ENCODE measurements at regions not wholly inside any gene's neighbourhood (a gene's known extent, or its start where the extent isn't known, plus 50 kb on each side); places are given as distances from the start of the nearest gene placed in this dataset.
"Not testable (repeated sequence)": the region's sequence is repeated elsewhere in the genome, so short reads cannot be mapped to it uniquely, and the experiment has no call there.

GRCh38 chr4:160450876-160451275 is 1348.0 kb downstream of the RAPGEF2 start:
- DNase-seq (ENCODE audit: low read depth) = no peak
- Histone ChIP-seq H3K36me3 (ENCODE audit: insufficient read depth, low read length) (no peaks in the 10 kb centered on the region), H4K20me1 (ENCODE audit: insufficient read depth, low read length) (no peaks in the 10 kb centered on the region), H3K4me2 (ENCODE audit: low read length) (no peak overlapping the region), H2AFZ (ENCODE audit: low read depth, low read length) (no peak overlapping the region), H3K4me1 (ENCODE audit: insufficient read depth, low read length) (no peaks in the 10 kb centered on the region), H3K9me3 (ENCODE audit: insufficient read depth, low read depth, low read length) (no peaks in the 10 kb centered on the region), H3K79me2 (ENCODE audit: insufficient read depth, low read length) (no peaks in the 10 kb centered on the region), H3K27me3 (ENCODE audit: insufficient read depth, low read length) (no peaks in the 10 kb centered on the region), H3K4me3 (ENCODE audit: insufficient read depth, low read depth, low read length) (no peak overlapping the region), H3K9ac (ENCODE audit: low read length) (no peak overlapping the region), H3K27ac (ENCODE audit: low read depth, low read length) (no peak overlapping the region)
- H3K9me3 Mint-ChIP-seq (ENCODE audit: unreplicated experiment) = no peaks in the 10 kb centered on the region
- no peak overlapping the region for H3K4me3 Mint-ChIP-seq (ENCODE audit: unreplicated experiment)
- no peaks in the 10 kb centered on the region for H3K36me3 Mint-ChIP-seq (ENCODE audit: low read depth, unreplicated experiment)
- no peaks in the 10 kb centered on the region for H3K4me1 Mint-ChIP-seq (ENCODE audit: low read depth, unreplicated experiment)
- no peak for FAIRE-seq
- TF ChIP-seq, protein P1, sequence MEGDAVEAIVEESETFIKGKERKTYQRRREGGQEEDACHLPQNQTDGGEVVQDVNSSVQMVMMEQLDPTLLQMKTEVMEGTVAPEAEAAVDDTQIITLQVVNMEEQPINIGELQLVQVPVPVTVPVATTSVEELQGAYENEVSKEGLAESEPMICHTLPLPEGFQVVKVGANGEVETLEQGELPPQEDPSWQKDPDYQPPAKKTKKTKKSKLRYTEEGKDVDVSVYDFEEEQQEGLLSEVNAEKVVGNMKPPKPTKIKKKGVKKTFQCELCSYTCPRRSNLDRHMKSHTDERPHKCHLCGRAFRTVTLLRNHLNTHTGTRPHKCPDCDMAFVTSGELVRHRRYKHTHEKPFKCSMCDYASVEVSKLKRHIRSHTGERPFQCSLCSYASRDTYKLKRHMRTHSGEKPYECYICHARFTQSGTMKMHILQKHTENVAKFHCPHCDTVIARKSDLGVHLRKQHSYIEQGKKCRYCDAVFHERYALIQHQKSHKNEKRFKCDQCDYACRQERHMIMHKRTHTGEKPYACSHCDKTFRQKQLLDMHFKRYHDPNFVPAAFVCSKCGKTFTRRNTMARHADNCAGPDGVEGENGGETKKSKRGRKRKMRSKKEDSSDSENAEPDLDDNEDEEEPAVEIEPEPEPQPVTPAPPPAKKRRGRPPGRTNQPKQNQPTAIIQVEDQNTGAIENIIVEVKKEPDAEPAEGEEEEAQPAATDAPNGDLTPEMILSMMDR (IDR thresholded peaks at IDR 0.05; ENCODE audit: insufficient read depth, low read depth, low read length) = no peak
- TF ChIP-seq EZH2 (IDR thresholded peaks at IDR 0.05; ENCODE audit: insufficient read depth, low read length) = no peak
- H3K27me3 Mint-ChIP-seq (ENCODE audit: low read depth, unreplicated experiment) = no peaks in the 10 kb centered on the region
- H3K27ac Mint-ChIP-seq (ENCODE audit: unreplicated experiment) = no peak overlapping the region

GRCh38 chr4:160481696-160482690 is 1379.1 kb downstream of the RAPGEF2 start:
- H2AFZ ChIP-seq (ENCODE audit: low read depth, low read length); DNase-seq (ENCODE audit: low read depth); FAIRE-seq: not testable (repeated sequence)

DNA sequence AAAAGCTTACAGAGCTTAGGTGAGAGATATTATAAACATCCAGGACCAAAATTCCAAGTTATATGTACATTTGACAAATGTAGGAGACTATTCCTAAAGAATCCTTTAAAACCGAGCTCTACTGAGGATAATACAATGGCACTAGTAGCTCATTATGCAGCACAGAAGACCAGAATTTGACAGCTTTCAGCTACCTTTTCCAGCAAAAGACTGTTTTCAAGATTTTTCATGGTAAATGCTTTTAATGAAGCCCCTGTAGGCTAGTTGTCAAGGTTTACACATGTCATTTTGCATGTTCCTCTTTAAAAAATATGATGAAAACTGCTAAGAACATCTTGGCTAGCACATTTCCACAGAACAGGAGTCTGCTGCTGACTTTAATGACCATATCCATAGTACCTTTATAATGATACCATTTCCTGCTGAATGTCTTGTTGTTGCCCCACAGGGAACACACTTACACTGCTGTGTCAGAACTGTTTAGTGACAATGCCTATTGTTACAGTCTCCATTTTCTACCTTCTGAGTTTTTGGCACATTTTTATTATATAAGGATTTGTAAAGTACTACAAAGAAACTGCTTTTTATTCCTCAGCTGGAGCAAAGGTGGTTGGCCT is 1382.3 kb downstream of the RAPGEF2 start:
- Histone ChIP-seq H3K9ac (ENCODE audit: low read length) (no peak overlapping the region), H4K20me1 (ENCODE audit: insufficient read depth, low read length) (no peaks in the 10 kb centered on the region), H3K4me3 (ENCODE audit: insufficient read depth, low read depth, low read length) (no peak overlapping the region), H3K4me1 (ENCODE audit: insufficient read depth, low read length) (no peaks in the 10 kb centered on the region), H3K27me3 (ENCODE audit: insufficient read depth, low read length) (no peaks in the 10 kb centered on the region), H3K36me3 (ENCODE audit: insufficient read depth, low read length) (no peaks in the 10 kb centered on the region), H3K9me3 (ENCODE audit: insufficient read depth, low read depth, low read length) (no peaks in the 10 kb centered on the region), H3K79me2 (ENCODE audit: insufficient read depth, low read length) (no peaks in the 10 kb centered on the region), H3K4me2 (ENCODE audit: low read length) (no peak overlapping the region), H3K27ac (ENCODE audit: low read depth, low read length) (no peak overlapping the region), H2AFZ (ENCODE audit: low read depth, low read length) (no peak overlapping the region)
- H3K9me3 Mint-ChIP-seq (ENCODE audit: unreplicated experiment) = no peaks in the 10 kb centered on the region
- TF ChIP-seq EZH2 (IDR thresholded peaks at IDR 0.05; ENCODE audit: insufficient read depth, low read length) = no peak
- TF ChIP-seq, protein P1 (IDR thresholded peaks at IDR 0.05; ENCODE audit: insufficient read depth, low read depth, low read length) = no peak
- H3K27me3 Mint-ChIP-seq (ENCODE audit: low read depth, unreplicated experiment) = no peaks in the 10 kb centered on the region
- H3K4me1 Mint-ChIP-seq (ENCODE audit: low read depth, unreplicated experiment) = no peaks in the 10 kb centered on the region
- H3K36me3 Mint-ChIP-seq (ENCODE audit: low read depth, unreplicated experiment) = no peaks in the 10 kb centered on the region
- H3K4me3 Mint-ChIP-seq (ENCODE audit: unreplicated experiment) = no peak overlapping the region
- no peak overlapping the region for H3K27ac Mint-ChIP-seq (ENCODE audit: unreplicated experiment)
- no peak for DNase-seq (ENCODE audit: low read depth)
- FAIRE-seq = no peak

More at GRCh38 chr4:160481696-160482690, 1379.1 kb downstream of the RAPGEF2 start:
- H3K9me3 ChIP-seq (ENCODE audit: insufficient read depth, low read depth, low read length); H3K36me3 Mint-ChIP-seq (ENCODE audit: low read depth, unreplicated experiment); H3K4me3 ChIP-seq (ENCODE audit: insufficient read depth, low read depth, low read length); H3K4me1 ChIP-seq (ENCODE audit: insufficient read depth, low read length); H3K27ac ChIP-seq (ENCODE audit: low read depth, low read length); H4K20me1 ChIP-seq (ENCODE audit: insufficient read depth, low read length); H3K4me3 Mint-ChIP-seq (ENCODE audit: unreplicated experiment); H3K9ac ChIP-seq (ENCODE audit: low read length); H3K79me2 ChIP-seq (ENCODE audit: insufficient read depth, low read length); H3K9me3 Mint-ChIP-seq (ENCODE audit: unreplicated experiment); H3K4me1 Mint-ChIP-seq (ENCODE audit: low read depth, unreplicated experiment); H3K36me3 ChIP-seq (ENCODE audit: insufficient read depth, low read length); H3K4me2 ChIP-seq (ENCODE audit: low read length); H3K27me3 Mint-ChIP-seq (ENCODE audit: low read depth, unreplicated experiment); H3K27ac Mint-ChIP-seq (ENCODE audit: unreplicated experiment); H3K27me3 ChIP-seq (ENCODE audit: insufficient read depth, low read length): not testable (repeated sequence)
